ENCODE measurements at regions not wholly inside any gene's neighbourhood (a gene's known extent, or its start where the extent isn't known, plus 50 kb on each side); places are given as distances from the start of the nearest gene placed in this dataset.

DNA sequence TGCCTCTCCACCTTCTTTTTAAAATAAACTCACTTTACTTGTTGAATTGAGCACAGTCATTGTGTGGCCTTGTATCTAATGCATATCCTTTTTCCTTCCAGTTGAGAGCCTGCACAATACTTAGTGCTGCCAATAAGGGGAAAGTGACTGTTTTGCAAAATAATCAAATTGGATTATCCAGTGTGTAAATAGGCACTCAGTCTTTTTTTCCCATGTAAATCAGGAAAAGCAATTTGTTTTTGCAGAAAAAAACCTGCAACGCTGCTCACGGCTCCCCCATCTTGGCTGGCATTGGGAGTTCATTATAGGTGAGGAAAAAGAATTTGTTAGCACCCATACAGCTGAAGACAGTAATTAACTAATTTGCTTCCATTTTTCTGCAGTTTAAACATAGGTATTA is 299.9 kb downstream of the CSNK1G3 start:
- TF ChIP-seq CTCF (IDR thresholded peaks at IDR 0.05), result no peak
- TF ChIP-seq POLR2A (IDR thresholded peaks at IDR 0.05), result no peak

Measured in lower leg skin (tissue), 3 donors.